ENCODE measurements at regions not wholly inside any gene's neighbourhood (a gene's known extent, or its start where the extent isn't known, plus 50 kb on each side); places are given as distances from the start of the nearest gene placed in this dataset.

DNA sequence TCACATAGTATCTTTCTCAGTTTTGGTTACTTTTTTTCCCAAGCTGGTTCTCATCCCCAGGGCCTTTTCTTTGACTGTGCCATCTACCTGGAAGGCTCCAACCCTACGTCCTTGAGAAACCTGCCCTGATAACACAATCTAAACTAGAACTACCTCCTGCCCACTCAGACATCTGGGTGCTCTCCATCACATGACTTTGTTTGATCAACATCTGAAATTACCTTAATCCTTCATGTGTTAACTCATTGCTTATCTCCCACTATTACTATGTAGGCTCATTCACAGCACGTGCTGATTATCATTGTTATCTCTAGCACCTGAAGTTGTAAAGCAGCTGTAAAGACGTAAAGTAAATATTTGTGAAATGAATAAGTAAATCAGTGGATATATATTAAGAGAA lies 784.0 kb downstream of the TMTC2 start:
- TF ChIP-seq POLR2A (IDR thresholded peaks at IDR 0.05) (no peak), POLR2AphosphoS5 (IDR thresholded peaks at IDR 0.05) (no peak), EP300 (IDR thresholded peaks at IDR 0.05) (no peak)
- TF ChIP-seq, protein P1, sequence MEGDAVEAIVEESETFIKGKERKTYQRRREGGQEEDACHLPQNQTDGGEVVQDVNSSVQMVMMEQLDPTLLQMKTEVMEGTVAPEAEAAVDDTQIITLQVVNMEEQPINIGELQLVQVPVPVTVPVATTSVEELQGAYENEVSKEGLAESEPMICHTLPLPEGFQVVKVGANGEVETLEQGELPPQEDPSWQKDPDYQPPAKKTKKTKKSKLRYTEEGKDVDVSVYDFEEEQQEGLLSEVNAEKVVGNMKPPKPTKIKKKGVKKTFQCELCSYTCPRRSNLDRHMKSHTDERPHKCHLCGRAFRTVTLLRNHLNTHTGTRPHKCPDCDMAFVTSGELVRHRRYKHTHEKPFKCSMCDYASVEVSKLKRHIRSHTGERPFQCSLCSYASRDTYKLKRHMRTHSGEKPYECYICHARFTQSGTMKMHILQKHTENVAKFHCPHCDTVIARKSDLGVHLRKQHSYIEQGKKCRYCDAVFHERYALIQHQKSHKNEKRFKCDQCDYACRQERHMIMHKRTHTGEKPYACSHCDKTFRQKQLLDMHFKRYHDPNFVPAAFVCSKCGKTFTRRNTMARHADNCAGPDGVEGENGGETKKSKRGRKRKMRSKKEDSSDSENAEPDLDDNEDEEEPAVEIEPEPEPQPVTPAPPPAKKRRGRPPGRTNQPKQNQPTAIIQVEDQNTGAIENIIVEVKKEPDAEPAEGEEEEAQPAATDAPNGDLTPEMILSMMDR (IDR thresholded peaks at IDR 0.05): no peak
- Histone ChIP-seq H3K4me1 (no peaks in the 10 kb centered on the region), H3K4me3 (no peak overlapping the region), H3K27me3 (no peaks in the 10 kb centered on the region), H3K36me3 (no peaks in the 10 kb centered on the region), H3K27ac (no peak overlapping the region), H3K9me3 (no peaks in the 10 kb centered on the region)
- WGBS: 82% methylated on average over 3 of the region's 3 CpGs
- DNase-seq (ENCODE audit: low spot score in 2 of 2): no peak

DNA sequence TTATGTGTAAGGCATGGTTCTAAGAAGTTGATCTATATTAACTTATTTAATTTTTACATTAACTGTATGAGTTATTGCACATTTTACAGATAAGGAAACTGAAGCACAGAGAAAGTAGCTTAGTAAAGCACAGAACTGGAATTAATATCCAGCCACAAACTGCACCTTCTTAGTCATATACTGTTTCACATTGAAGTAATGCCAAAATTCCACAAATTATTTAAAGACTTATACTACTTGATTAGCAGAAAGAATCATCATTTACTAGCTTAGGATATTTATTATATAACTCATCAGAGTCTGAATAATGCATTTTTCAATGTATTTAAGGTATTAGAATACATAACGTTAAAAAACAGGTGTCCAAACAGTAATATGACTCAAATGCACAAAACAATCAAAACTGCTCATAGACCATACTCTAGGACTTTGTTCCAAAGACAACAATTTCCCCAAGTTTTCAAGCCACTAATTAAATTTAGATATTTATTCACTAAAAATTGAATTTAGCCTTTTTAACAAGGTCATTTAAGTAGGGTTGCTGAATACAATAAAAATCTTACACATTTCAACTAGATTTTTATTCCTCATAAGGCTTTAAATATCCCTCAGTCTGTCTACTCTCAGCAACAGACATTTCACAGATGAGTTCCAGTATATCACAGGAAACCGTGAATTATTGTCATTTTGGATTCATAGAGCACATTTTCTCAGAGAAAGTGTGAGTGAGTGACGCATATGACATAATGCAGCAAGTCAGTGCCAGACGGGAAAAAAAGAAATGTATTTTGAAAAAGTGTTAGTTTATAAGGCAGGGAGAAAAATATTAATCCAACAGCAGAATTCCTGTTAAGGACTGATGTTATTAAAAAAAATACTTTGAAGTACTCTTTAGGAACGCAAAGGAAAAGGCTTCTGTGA lies 782.5 kb downstream of the TMTC2 start:
- no peaks in the 10 kb centered on the region for H3K27me3 ChIP-seq
- TF ChIP-seq POLR2A (IDR thresholded peaks at IDR 0.05) (no peak), POLR2AphosphoS5 (IDR thresholded peaks at IDR 0.05) (no peak), EP300 (IDR thresholded peaks at IDR 0.05) (no peak)
- TF ChIP-seq, protein P1 (IDR thresholded peaks at IDR 0.05): no peak
- no peak overlapping the region for H3K27ac ChIP-seq
- WGBS: 76% methylated on average over 5 of the region's 5 CpGs
- no peaks in the 10 kb centered on the region for H3K36me3 ChIP-seq
- no peak for DNase-seq (ENCODE audit: low spot score in 2 of 2)
- H3K9me3 ChIP-seq: no peaks in the 10 kb centered on the region
- no peaks in the 10 kb centered on the region for H3K4me1 ChIP-seq
- H3K4me3 ChIP-seq: no peak overlapping the region

DNA sequence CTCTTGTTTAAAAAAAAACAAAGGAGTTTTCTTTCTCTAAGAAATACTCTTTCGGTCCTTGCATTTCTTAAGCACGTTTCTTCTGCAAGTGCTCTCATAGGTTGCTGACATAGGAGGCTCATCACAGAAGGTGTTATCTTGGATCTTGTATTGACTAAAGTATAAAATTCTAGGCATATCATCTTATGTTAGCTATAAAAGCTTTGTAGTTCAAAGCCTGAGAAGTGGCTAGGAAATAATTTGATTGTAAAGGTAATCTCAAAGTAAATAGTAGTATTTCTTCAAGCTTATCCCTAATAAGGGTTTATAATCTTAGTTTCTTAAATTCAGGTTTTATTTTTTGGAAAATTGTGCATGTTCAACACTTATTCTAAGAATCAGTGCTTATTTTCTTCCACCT lies 778.9 kb downstream of the TMTC2 start:
- Histone ChIP-seq H3K27ac (no peak overlapping the region), H3K4me1 (no peaks in the 10 kb centered on the region), H3K36me3 (no peaks in the 10 kb centered on the region), H3K27me3 (no peaks in the 10 kb centered on the region), H3K9me3 (no peaks in the 10 kb centered on the region), H3K4me3 (no peak overlapping the region)
- TF ChIP-seq POLR2A (IDR thresholded peaks at IDR 0.05): no peak
- TF ChIP-seq, protein P1 (IDR thresholded peaks at IDR 0.05): no peak
- TF ChIP-seq POLR2AphosphoS5 (IDR thresholded peaks at IDR 0.05): no peak
- TF ChIP-seq EP300 (IDR thresholded peaks at IDR 0.05): no peak
- no peak for DNase-seq (ENCODE audit: low spot score in 2 of 2)
- 46% methylated on average over 2 of the region's 2 CpGs for WGBS

DNA sequence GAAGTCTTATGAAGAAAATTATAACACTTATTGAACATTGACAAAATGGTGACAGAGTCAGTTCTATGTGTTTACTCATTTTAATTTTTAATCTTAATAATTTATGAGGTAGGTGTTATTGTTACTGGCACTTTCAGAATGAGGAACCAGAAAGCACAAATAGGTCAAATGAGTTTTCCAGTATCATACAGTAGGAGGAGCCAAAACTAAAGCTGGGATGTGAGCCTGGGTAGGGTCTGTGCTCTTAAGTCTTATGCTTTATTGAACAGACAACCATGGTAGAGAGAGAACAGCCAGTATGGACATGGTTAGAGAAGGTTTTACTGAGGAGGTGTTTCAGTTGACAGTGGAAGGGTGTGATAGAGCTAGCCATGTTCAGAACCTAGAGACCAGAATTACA lies 775.7 kb downstream of the TMTC2 start:
- H3K4me3 ChIP-seq: no peak overlapping the region
- H3K27ac ChIP-seq: no peak overlapping the region
- H3K36me3 ChIP-seq: no peaks in the 10 kb centered on the region
- no peak for DNase-seq (ENCODE audit: low spot score in 2 of 2)
- TF ChIP-seq POLR2A (IDR thresholded peaks at IDR 0.05) (no peak), EP300 (IDR thresholded peaks at IDR 0.05) (no peak), POLR2AphosphoS5 (IDR thresholded peaks at IDR 0.05) (no peak)
- TF ChIP-seq, protein P1 (IDR thresholded peaks at IDR 0.05): no peak
- H3K27me3 ChIP-seq: no peaks in the 10 kb centered on the region
- H3K9me3 ChIP-seq: no peaks in the 10 kb centered on the region
- no peaks in the 10 kb centered on the region for H3K4me1 ChIP-seq

DNA sequence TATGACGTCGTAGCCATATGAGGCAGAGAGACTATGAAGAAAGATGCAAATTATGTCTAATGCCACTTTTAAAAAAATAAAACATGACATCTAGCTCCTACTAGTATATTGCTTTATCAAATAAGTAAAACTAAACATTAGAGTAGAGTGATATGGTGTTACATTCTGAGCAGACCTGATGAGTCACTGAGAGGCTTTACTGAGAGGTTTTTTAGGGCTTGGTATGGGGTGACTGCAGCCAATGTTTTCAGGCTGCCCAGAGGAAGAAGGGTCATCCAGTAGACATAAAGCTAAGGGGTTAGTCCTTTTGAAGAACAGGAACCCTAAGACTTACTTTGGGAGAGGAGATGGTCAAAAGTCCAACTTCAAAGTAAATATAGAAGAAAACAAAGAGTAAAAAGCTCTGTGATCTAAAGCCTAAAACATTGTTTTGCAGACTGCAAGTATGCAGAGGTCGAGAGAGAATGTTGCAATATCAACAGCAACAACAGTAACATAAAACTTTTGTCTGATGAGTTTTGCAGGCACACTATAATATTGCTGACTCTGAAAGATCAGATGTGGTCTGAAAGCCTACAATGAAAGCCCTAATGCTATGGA lies 774.7 kb downstream of the TMTC2 start:
- Histone ChIP-seq H3K4me3 (no peak overlapping the region), H3K36me3 (no peaks in the 10 kb centered on the region), H3K27me3 (no peaks in the 10 kb centered on the region), H3K4me1 (no peaks in the 10 kb centered on the region), H3K27ac (no peak overlapping the region), H3K9me3 (no peaks in the 10 kb centered on the region)
- 78% methylated on average over 3 of the region's 3 CpGs for WGBS
- TF ChIP-seq, protein P1 (IDR thresholded peaks at IDR 0.05): no peak
- no peak for DNase-seq (ENCODE audit: low spot score in 2 of 2)
